Thyroid gland (tissue), 4 donors: ENCODE measurements at regions not wholly inside any gene's neighbourhood (a gene's known extent, or its start where the extent isn't known, plus 50 kb on each side); places are given as distances from the start of the nearest gene placed in this dataset.

ENCODE experiments used
- CTCF ChIP-seq, 6 experiments: fragments of 200-600 bp in 3 of 6; fragments of 450-650 bp in 3 of 6; sonication (generic) in 3 of 6; IDR thresholded peaks; one replicate each; pipeline ENCODE4 v1.5.1; 2016 to 2019; ENCODE audit warnings: antibody characterized with exemption in 6 of 6, mild to moderate bottlenecking in 2 of 6, inconsistent platforms in 1 of 6, moderate library complexity in 1 of 6
- POLR2A ChIP-seq, 2 donors: fragments of 450-650 bp; IDR thresholded peaks; one replicate each; pipeline ENCODE4 v1.6.1; 2017; ENCODE audit warnings: antibody characterized with exemption in 2 of 2, mild to moderate bottlenecking in 2 of 2, moderate library complexity in 1 of 2

DNA sequence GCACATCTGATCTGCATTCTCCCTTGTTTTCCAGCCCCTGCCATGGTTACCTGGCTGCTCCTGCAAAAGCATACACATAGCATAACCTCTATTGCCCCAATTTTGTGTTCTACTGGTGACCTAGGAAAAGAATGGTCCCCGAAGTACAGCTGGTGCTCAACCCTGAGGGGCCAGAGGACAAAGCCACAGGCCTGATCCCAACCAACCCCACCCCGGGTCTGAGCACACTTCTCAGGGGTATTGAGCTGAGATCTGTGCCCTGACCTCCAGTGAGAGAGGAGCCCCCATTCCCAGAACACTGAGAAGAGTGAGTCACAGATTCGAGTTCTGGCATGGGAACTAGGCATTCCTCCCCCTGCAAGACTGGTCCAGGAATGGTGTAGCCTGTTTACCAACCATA is 465.5 kb upstream of the ACTRT1 start:
- TF ChIP-seq CTCF (IDR thresholded peaks at IDR 0.05), result no peak
- no peak for TF ChIP-seq POLR2A (IDR thresholded peaks at IDR 0.05)
